HG03378 (cell line): ENCODE measurements at regions not wholly inside any gene's neighbourhood (a gene's known extent, or its start where the extent isn't known, plus 50 kb on each side); places are given as distances from the start of the nearest gene placed in this dataset.

Experiments used
- ATAC-seq: cut with Tn5 transposase; IDR thresholded peaks from one replicate; pipeline ENCODE4 v1.9.1; 2021; ENCODE audit warnings: mild to moderate bottlenecking, moderate library complexity; ENCODE audit not compliant: unreplicated experiment

GRCh38 chr2:2935445-2936149 is 442.0 kb downstream of the EIPR1 start:
- ATAC-seq: no peak

GRCh38 chr2:2933426-2933825 is 444.2 kb downstream of the EIPR1 start:
- no peak for ATAC-seq

GRCh38 chr2:2932692-2933305 is 444.8 kb downstream of the EIPR1 start:
- ATAC-seq: no peak

GRCh38 chr2:2932189-2932588 is 445.4 kb downstream of the EIPR1 start:
- ATAC-seq: no peak

GRCh38 chr2:2931318-2932075 is 446.1 kb downstream of the EIPR1 start:
- ATAC-seq: no peak

- ATAC-seq: no peak
These were observed 446.8 kb downstream of the EIPR1 start for GRCh38 chr2:2930841-2931240.

- ATAC-seq: peak; percentile 56
These were observed 450.8 kb downstream of the EIPR1 start for GRCh38 chr2:2926858-2927175.

GRCh38 chr2:2926009-2926857 is 451.4 kb downstream of the EIPR1 start:
- peak; percentile 83 for ATAC-seq

- ATAC-seq: no peak
These were observed 455.5 kb downstream of the EIPR1 start for GRCh38 chr2:2922156-2922555.

- no peak for ATAC-seq
These were observed 456.5 kb downstream of the EIPR1 start for GRCh38 chr2:2921011-2921720.

- no peak for ATAC-seq
These were observed 457.8 kb downstream of the EIPR1 start for GRCh38 chr2:2919574-2920365.

- ATAC-seq: no peak
These were observed 458.6 kb downstream of the EIPR1 start for GRCh38 chr2:2919026-2919425.

GRCh38 chr2:2916621-2917020 is 461.0 kb downstream of the EIPR1 start:
- no peak for ATAC-seq

- ATAC-seq: no peak
These were observed 463.4 kb downstream of the EIPR1 start for GRCh38 chr2:2914252-2914651.

GRCh38 chr2:2913601-2914120 is 464.0 kb downstream of the EIPR1 start:
- ATAC-seq: no peak

GRCh38 chr2:2912731-2913130 is 464.9 kb downstream of the EIPR1 start:
- no peak for ATAC-seq

- ATAC-seq: no peak
These were observed 465.3 kb downstream of the EIPR1 start for GRCh38 chr2:2912293-2912692.

GRCh38 chr2:2910259-2910658 is 467.4 kb downstream of the EIPR1 start:
- no peak for ATAC-seq
